HL-60 (cell line): ENCODE measurements at regions not wholly inside any gene's neighbourhood (a gene's known extent, or its start where the extent isn't known, plus 50 kb on each side); places are given as distances from the start of the nearest gene placed in this dataset.

Source experiments
- DNase-seq, 2 experiments: peaks; one replicate each; pipeline ENCODE4 v3.0.0-alpha.2; 2010 to 2020; ENCODE audit warnings: low read depth in 1 of 2, low spot score in 1 of 2
- H3K27ac ChIP-seq: fragments of 250-450 bp; sonication (Bioruptor Pico); replicated peaks from 2 replicates; pipeline ENCODE4 v1.5.1; 2020; ENCODE audit warnings: mild to moderate bottlenecking, moderate library complexity
- H3K27me3 ChIP-seq: fragments of 250-450 bp; sonication (Bioruptor Pico); 2 replicates; pipeline ENCODE4 v1.5.1; 2021; ENCODE audit warnings: mild to moderate bottlenecking, moderate library complexity; ENCODE audit not compliant: insufficient read depth, poor library complexity, severe bottlenecking
- H3K4me3 ChIP-seq: replicated peaks from 2 replicates; pipeline ENCODE4 v1.5.1; 2011; ENCODE audit warnings: mild to moderate bottlenecking, control low read depth, low read length; ENCODE audit not compliant: insufficient read depth
- GABPA ChIP-seq: IDR thresholded peaks from 2 replicates; pipeline ENCODE4 v1.6.1; 2012; ENCODE audit warnings: low read depth
- POLR2AphosphoS5 ChIP-seq: IDR thresholded peaks from 2 replicates; pipeline ENCODE4 v1.6.1; 2012; ENCODE audit warnings: low read depth
- SPI1 ChIP-seq: IDR thresholded peaks from 2 replicates; pipeline ENCODE4 v1.6.1; 2012; ENCODE audit warnings: low read depth, mild to moderate bottlenecking, borderline replicate concordance
- TF ChIP-seq, protein P1 (sequence below): IDR thresholded peaks from 2 replicates; pipeline ENCODE4 v1.6.1; 2012; ENCODE audit warnings: low read depth; ENCODE audit not compliant: insufficient replicate concordance
- TF ChIP-seq, protein P2 (sequence below): IDR thresholded peaks from one replicate; pipeline ENCODE4 v1.5.1; 2011; ENCODE audit warnings: low read length, control low read depth, inconsistent platforms; ENCODE audit not compliant: insufficient read depth

DNA sequence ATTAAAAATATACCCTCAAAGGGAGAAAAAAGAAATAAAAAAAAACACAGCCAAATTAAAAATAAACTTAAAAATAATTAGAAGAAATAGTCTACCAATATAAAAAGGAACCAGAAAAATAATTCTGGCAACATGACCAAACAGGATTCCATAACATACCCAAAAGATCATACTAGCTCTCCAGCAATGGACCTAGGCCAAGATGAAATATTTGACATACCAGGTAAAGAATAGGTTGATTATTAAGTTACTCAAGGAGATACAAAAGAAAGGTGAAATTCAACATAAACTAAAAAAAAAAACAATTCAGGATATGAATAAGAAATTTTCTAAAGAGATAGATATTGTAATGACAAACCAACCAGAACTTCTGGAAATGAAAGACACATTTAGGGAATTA lies 121.3 kb upstream of the SCAF11 start:
- TF ChIP-seq GABPA, result no peak
- no peak for TF ChIP-seq POLR2AphosphoS5
- no peak for TF ChIP-seq SPI1
- TF ChIP-seq, protein P1, sequence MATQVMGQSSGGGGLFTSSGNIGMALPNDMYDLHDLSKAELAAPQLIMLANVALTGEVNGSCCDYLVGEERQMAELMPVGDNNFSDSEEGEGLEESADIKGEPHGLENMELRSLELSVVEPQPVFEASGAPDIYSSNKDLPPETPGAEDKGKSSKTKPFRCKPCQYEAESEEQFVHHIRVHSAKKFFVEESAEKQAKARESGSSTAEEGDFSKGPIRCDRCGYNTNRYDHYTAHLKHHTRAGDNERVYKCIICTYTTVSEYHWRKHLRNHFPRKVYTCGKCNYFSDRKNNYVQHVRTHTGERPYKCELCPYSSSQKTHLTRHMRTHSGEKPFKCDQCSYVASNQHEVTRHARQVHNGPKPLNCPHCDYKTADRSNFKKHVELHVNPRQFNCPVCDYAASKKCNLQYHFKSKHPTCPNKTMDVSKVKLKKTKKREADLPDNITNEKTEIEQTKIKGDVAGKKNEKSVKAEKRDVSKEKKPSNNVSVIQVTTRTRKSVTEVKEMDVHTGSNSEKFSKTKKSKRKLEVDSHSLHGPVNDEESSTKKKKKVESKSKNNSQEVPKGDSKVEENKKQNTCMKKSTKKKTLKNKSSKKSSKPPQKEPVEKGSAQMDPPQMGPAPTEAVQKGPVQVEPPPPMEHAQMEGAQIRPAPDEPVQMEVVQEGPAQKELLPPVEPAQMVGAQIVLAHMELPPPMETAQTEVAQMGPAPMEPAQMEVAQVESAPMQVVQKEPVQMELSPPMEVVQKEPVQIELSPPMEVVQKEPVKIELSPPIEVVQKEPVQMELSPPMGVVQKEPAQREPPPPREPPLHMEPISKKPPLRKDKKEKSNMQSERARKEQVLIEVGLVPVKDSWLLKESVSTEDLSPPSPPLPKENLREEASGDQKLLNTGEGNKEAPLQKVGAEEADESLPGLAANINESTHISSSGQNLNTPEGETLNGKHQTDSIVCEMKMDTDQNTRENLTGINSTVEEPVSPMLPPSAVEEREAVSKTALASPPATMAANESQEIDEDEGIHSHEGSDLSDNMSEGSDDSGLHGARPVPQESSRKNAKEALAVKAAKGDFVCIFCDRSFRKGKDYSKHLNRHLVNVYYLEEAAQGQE, result no peak
- no peak for DNase-seq
- Histone ChIP-seq H3K27ac (no peak overlapping the region), H3K27me3 (no peaks in the 10 kb centered on the region), H3K4me3 (no peak overlapping the region)

DNA sequence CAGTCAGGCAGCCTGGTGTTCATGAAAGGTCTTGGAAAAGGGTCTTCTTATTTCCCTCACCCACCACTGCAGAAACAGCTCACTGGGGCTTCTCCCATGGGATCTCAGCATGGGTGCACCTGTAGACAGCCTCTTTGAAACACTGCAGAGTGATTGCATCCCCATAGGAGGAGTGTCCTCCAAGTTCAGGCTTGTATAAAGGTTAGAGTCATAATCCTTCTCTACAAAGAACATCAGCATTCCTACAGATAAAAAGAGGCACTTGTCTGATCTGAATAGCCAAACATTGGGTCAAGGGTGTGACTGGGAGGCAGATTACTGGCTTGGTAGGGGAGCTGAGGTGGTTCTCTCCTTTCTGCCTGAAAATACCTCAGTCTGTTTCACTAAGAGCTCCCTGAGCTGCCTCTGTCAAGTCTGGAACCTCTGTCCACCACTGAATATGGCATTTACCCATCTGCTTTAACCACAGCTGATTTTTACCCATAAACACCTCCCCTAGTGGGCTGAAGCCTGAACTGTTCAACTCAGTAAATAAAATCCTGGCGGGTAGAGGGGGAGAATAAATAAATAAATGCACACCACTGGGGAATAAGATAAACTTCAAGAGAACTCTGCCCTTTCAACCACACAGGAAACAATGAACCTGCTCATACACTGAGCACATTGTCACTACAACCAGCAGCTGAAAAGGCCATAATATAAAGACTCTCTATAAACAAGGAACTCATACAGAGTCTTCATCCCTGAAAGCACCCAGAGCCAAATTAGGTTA lies 120.7 kb upstream of the SCAF11 start:
- DNase-seq, result no peak
- TF ChIP-seq, protein P1, result no peak
- TF ChIP-seq, protein P2, sequence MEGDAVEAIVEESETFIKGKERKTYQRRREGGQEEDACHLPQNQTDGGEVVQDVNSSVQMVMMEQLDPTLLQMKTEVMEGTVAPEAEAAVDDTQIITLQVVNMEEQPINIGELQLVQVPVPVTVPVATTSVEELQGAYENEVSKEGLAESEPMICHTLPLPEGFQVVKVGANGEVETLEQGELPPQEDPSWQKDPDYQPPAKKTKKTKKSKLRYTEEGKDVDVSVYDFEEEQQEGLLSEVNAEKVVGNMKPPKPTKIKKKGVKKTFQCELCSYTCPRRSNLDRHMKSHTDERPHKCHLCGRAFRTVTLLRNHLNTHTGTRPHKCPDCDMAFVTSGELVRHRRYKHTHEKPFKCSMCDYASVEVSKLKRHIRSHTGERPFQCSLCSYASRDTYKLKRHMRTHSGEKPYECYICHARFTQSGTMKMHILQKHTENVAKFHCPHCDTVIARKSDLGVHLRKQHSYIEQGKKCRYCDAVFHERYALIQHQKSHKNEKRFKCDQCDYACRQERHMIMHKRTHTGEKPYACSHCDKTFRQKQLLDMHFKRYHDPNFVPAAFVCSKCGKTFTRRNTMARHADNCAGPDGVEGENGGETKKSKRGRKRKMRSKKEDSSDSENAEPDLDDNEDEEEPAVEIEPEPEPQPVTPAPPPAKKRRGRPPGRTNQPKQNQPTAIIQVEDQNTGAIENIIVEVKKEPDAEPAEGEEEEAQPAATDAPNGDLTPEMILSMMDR, result no peak
- no peak for TF ChIP-seq GABPA
- no peak for TF ChIP-seq SPI1
- no peak for TF ChIP-seq POLR2AphosphoS5
- no peak overlapping the region for H3K27ac ChIP-seq

DNA sequence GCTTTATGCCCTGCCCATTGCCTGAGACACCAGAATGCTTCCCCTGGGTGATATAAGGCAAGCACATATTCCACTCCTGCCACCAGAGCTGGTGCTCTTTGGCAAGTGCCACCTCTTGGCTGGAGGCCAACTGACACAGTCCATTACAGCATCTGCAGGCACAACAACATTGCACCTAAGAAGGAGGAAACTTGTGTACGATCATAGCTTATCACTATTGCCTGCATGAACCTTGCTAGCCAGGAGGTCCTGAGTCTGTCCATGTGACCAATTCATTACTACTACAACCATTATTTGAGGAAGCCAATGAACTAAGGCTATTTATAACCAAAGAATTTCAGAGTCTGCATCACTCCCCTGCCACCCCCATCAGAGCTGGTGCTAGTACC lies 119.8 kb upstream of the SCAF11 start:
- no peak overlapping the region for H3K27ac ChIP-seq
- TF ChIP-seq, protein P2, result no peak
- TF ChIP-seq SPI1, result no peak
- no peak for TF ChIP-seq POLR2AphosphoS5
- no peak for TF ChIP-seq GABPA
- TF ChIP-seq, protein P1, result no peak
- DNase-seq, result no peak
- no peak overlapping the region for H3K4me3 ChIP-seq
- no peaks in the 10 kb centered on the region for H3K27me3 ChIP-seq

More for the DNA sequence above, 120.7 kb upstream of the SCAF11 start:
- Histone ChIP-seq H3K27me3 (no peaks in the 10 kb centered on the region), H3K4me3 (no peak overlapping the region)
